B cell (primary cell): ENCODE measurements at regions not wholly inside any gene's neighbourhood (a gene's known extent, or its start where the extent isn't known, plus 50 kb on each side); places are given as distances from the start of the nearest gene placed in this dataset.

Experiments
- EZH2 ChIP-seq: IDR thresholded peaks from 2 replicates; pipeline ENCODE4 v1.6.1; 2012; ENCODE audit warnings: borderline replicate concordance, low read depth, mild to moderate bottlenecking, moderate library complexity, low read length; ENCODE audit not compliant: insufficient read depth, poor library complexity, severe bottlenecking
- TF ChIP-seq, protein P1 (sequence below): fragments of 200-600 bp; IDR thresholded peaks from one replicate; pipeline ENCODE4 v1.8.0; 2022; ENCODE audit warnings: antibody characterized with exemption, mild to moderate bottlenecking

DNA sequence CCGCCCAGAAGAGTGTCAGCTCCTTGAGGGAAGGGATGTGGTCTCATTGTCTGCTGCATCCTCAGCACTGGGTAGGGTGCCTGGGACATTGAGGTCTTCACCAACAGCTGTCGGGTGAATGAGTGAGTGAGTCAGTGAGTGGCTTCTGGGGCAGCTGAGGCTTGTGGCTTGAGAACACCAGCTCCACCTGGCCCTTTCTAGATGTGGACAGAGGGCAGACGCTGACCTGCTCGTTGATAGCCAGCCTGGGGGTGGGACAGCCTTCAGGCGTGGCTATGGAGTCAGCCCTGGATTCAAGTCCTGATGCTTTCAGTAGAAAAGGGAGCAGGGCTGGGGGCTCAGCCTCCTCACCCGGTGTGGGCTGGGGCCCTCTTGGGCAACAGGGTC, 215.1 kb downstream of the C9orf50 start:
- TF ChIP-seq, protein P1, sequence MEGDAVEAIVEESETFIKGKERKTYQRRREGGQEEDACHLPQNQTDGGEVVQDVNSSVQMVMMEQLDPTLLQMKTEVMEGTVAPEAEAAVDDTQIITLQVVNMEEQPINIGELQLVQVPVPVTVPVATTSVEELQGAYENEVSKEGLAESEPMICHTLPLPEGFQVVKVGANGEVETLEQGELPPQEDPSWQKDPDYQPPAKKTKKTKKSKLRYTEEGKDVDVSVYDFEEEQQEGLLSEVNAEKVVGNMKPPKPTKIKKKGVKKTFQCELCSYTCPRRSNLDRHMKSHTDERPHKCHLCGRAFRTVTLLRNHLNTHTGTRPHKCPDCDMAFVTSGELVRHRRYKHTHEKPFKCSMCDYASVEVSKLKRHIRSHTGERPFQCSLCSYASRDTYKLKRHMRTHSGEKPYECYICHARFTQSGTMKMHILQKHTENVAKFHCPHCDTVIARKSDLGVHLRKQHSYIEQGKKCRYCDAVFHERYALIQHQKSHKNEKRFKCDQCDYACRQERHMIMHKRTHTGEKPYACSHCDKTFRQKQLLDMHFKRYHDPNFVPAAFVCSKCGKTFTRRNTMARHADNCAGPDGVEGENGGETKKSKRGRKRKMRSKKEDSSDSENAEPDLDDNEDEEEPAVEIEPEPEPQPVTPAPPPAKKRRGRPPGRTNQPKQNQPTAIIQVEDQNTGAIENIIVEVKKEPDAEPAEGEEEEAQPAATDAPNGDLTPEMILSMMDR: no peak
- no peak for TF ChIP-seq EZH2
